ENCODE measurements at regions not wholly inside any gene's neighbourhood (a gene's known extent, or its start where the extent isn't known, plus 50 kb on each side); places are given as distances from the start of the nearest gene placed in this dataset.

DNA sequence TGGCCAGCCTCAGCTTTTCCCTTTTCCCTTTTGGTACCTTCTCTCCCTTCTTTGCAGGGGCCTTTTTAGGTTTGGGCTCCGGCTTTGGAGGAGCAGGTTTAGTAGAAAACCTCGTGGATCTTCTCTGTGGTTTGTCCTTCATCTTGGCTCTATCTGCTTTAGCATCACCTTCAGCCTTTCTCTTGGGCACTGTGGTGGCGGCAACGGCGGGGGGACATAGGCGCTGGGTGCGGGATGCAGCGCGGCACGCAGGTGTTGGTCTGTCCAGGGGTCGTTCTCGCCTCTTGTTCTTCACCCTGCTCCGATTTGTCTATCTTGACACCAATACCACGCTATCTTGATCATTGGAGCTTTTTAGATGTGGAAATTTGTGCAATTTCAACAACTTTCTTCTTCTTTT lies 64.5 kb upstream of the SMAD3 start:
- in situ Hi-C loops (cut with HindIII; ENCODE audit: low sequenced_read_pairs), result no loop called here
- no peak overlapping the region for H3K4me3 ChIP-seq (ENCODE audit: low read depth, low read length)
- TF ChIP-seq, protein P1, sequence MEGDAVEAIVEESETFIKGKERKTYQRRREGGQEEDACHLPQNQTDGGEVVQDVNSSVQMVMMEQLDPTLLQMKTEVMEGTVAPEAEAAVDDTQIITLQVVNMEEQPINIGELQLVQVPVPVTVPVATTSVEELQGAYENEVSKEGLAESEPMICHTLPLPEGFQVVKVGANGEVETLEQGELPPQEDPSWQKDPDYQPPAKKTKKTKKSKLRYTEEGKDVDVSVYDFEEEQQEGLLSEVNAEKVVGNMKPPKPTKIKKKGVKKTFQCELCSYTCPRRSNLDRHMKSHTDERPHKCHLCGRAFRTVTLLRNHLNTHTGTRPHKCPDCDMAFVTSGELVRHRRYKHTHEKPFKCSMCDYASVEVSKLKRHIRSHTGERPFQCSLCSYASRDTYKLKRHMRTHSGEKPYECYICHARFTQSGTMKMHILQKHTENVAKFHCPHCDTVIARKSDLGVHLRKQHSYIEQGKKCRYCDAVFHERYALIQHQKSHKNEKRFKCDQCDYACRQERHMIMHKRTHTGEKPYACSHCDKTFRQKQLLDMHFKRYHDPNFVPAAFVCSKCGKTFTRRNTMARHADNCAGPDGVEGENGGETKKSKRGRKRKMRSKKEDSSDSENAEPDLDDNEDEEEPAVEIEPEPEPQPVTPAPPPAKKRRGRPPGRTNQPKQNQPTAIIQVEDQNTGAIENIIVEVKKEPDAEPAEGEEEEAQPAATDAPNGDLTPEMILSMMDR (IDR thresholded peaks at IDR 0.05; ENCODE audit: low read depth, low read length), result no peak
- no peak for DNase-seq (ENCODE audit: low read depth, low spot score)

DNA sequence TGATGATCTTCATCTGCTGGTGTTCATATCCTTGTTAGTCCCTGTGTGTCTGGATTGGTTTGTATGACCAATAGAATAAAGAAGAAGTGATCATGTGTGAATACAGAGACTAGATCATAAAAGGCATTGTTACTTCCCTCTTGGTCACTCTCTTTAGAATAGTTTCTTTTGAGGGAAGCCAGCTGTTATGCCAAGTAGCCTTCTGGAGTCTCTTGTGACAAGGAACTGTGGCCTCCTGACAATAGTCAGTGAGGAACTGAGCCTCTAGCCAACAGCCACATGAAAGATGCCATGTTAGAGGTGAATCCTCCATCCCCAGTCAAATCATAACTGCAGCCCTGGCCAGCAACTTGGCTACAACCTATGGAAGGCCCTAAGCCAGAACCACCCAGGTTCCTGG lies 63.0 kb upstream of the SMAD3 start:
- no peak overlapping the region for H3K4me3 ChIP-seq (ENCODE audit: low read depth, low read length)
- TF ChIP-seq, protein P1 (IDR thresholded peaks at IDR 0.05; ENCODE audit: low read depth, low read length), result no peak
- DNase-seq (ENCODE audit: low read depth, low spot score), result no peak
- in situ Hi-C loops (cut with HindIII; ENCODE audit: low sequenced_read_pairs), result no loop called here

DNA sequence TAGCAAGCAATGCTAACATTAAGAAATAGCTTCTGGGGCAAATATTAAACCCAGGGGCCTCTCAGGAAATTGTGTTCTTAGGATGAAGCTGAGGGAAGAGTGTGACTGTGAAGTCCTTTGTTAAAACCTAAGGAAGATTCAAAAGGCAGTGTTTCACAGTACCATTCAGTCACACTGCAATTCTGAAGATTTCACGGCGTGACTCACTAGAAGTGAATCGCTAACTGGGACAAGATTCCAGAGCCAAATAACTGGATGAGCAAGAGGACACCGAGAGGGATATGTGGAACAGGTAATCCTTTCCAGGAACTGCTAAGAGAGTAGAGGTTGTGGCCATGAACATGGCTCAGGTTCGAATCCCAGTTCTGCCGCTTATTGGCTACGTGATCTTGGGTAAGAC lies 61.8 kb upstream of the SMAD3 start:
- TF ChIP-seq, protein P1 (IDR thresholded peaks at IDR 0.05; ENCODE audit: low read depth, low read length), result no peak
- peak; percentile 26 for DNase-seq (ENCODE audit: low read depth, low spot score)
- H3K4me3 ChIP-seq (ENCODE audit: low read depth, low read length), result no peak overlapping the region
- in situ Hi-C loops (cut with HindIII; ENCODE audit: low sequenced_read_pairs), result no loop called here

DNA sequence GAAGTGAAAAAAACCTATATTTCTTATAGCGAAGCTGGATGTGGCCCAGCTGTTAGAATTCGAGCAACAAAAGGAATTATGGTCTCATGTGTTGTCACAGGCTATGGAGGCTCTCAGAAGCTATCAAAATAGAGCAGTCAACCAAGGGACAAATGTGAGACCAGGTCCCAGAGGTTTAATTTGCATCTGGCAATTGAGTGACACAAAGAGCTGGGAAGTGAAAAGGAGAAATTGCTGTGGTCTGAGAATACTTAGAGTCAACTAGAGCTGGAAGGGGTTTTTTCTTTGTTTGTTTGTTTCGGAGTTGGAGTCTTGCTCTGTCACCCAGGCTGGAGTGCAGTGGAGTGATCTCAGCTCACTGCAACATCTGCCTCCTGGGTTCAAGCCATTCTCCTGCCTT lies 61.3 kb upstream of the SMAD3 start:
- DNase-seq (ENCODE audit: low read depth, low spot score), result no peak
- in situ Hi-C loops (cut with HindIII; ENCODE audit: low sequenced_read_pairs), result no loop called here
- TF ChIP-seq, protein P1 (IDR thresholded peaks at IDR 0.05; ENCODE audit: low read depth, low read length), result no peak

DNA sequence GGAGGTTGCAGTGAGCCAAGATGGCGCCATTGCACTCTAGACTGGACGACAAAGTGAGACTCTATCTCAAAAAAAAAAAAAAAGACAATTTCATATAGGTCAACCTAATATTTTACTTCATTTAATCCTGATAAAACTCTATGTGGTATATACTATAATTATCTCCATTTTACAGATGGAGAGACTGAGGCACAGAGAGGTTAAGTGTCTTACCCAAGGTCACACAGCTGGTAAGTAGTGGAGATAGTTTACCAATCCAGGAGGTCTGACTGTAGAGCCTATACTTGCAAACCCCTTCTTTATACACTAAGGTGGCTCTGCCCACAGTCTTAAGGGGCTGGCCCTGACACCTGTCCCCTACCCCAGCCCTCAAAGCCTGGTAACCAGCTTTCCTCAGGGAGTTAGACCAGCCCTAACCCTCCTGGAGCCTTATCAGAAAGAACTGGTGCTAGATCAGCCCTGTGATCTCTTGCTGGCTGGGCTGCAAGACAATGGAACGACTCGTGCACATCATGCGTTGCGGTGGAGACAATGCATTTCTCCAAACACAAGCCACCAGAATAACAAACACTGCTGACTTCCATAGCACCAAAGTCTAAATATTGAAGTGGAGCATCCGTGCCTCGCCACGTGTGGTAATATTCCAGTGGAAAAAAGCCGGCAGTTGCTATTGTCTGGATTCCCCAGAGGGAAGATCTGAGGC lies 60.0 kb upstream of the SMAD3 start:
- in situ Hi-C loops (cut with HindIII; ENCODE audit: low sequenced_read_pairs), result no loop called here
- no peak for DNase-seq (ENCODE audit: low read depth, low spot score)
- TF ChIP-seq, protein P1 (IDR thresholded peaks at IDR 0.05; ENCODE audit: low read depth, low read length), result no peak
- H3K4me3 ChIP-seq (ENCODE audit: low read depth, low read length), result no peak overlapping the region

More for the DNA sequence above, 61.3 kb upstream of the SMAD3 start:
- no peak overlapping the region for H3K4me3 ChIP-seq (ENCODE audit: low read depth, low read length)

DNA sequence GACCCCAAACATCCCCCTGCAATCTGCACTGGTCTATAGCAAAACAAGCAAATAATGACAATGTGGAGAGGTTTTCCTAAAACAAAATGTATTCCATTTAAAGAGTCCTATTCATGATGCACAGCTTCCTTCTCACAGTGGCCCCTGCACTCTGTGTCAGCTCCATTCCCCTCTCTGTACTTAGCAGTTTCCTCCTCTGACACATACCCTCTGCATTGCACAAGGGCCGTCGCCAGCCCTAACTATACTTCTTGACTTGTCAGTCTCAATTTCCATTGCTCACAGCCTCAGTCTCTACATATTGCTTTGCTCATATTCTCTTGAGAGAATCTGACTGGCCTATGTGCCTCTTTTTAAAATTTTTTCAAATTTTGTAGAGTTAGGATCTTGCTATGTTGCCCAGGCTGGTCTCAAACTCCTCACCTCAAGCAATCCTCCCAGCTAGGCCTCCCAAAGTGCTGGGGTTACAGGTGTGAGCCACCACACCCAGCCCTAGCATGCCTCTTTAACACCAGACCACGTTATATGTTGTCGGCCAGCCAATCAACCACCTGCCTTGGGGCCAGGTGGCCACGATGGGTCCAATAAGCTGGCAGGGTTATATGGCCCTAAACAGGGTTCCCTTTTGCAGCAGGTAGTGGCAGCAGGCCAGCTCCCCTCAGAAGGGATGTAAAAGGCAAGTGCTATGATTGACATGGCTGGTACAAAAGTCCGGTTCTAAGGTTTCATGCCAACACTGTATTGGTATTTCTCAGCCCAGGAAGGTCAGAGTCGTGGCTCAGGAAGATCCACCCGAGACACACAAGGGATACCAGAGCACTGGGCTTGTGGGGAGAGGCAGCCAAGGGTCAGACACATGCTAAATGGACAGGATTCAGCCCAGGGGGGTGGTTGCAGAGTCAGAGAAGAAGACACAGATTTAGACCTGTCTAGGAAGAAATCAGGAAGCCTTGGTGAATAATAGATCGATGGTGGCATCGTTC lies 59.0 kb upstream of the SMAD3 start:
- DNase-seq (ENCODE audit: low read depth, low spot score), result no peak
- H3K4me3 ChIP-seq (ENCODE audit: low read depth, low read length), result no peak overlapping the region
- TF ChIP-seq, protein P1 (IDR thresholded peaks at IDR 0.05; ENCODE audit: low read depth, low read length), result no peak
- in situ Hi-C loops (cut with HindIII; ENCODE audit: low sequenced_read_pairs), result no loop called here

Measured in astrocyte of the spinal cord (primary cell).